ENCODE measurements at regions not wholly inside any gene's neighbourhood (a gene's known extent, or its start where the extent isn't known, plus 50 kb on each side); places are given as distances from the start of the nearest gene placed in this dataset.

DNA sequence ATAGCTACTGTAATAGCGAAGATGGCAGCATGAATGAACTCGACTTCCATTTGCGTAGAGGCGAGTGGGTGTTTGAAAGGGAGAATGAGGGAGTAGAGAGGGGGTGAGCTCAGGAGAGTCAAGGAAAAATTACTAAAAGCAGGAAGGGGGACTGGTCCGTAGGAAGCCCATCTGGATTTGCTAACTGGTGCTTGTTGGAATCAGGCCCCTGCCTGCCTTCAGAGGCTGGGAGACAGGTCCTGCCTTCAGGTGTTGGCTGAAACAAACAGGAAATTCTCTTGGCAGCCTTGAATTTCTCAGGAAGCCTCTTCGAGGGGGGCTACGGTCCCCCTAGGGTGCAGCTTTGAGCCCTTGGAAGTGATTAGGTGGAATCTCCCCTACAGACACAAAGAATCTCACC, 121.7 kb downstream of the OLFM1 start:
- Mint-ChIP-seq H3K27me3 (peaks cover 11 to 14% of the 10 kb centered on the region in 2 donors), H3K36me3 (no peaks in the 10 kb centered on the region), H3K27ac (no peak overlapping the region), H3K4me3 (no peak overlapping the region), H3K9me3 (peaks cover 6 to 9% of the 10 kb centered on the region in 2 donors), H3K4me1 (no peaks in the 10 kb centered on the region)
- no peak for ATAC-seq (replicated peaks)
- DNase-seq: no peak

DNA sequence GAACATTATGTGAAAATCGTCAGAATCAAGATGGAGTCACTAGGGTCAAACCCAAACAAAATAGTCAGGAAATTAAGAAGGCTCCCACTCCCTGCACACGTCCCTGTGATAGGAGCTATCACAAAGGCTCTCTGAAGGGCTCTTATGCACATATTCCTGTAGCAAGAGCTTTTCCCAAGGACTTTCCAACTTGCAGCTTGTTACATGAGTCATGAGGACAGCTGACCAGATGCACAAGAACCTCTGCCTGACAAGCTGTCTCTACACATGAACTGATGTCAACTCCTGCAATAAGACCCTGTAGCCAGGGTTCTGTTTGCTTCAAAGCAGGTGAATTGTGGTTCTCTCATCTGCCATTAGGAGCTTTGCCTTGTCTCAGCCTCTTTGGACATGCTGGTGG, 122.4 kb downstream of the OLFM1 start:
- no peak for ATAC-seq (replicated peaks)
- Mint-ChIP-seq H3K27me3 (peaks cover 13 to 14% of the 10 kb centered on the region in 2 donors), H3K36me3 (no peaks in the 10 kb centered on the region), H3K9me3 (peaks cover 6 to 9% of the 10 kb centered on the region in 2 donors), H3K4me1 (no peaks in the 10 kb centered on the region), H3K4me3 (no peak overlapping the region), H3K27ac (no peak overlapping the region)
- DNase-seq: no peak

DNA sequence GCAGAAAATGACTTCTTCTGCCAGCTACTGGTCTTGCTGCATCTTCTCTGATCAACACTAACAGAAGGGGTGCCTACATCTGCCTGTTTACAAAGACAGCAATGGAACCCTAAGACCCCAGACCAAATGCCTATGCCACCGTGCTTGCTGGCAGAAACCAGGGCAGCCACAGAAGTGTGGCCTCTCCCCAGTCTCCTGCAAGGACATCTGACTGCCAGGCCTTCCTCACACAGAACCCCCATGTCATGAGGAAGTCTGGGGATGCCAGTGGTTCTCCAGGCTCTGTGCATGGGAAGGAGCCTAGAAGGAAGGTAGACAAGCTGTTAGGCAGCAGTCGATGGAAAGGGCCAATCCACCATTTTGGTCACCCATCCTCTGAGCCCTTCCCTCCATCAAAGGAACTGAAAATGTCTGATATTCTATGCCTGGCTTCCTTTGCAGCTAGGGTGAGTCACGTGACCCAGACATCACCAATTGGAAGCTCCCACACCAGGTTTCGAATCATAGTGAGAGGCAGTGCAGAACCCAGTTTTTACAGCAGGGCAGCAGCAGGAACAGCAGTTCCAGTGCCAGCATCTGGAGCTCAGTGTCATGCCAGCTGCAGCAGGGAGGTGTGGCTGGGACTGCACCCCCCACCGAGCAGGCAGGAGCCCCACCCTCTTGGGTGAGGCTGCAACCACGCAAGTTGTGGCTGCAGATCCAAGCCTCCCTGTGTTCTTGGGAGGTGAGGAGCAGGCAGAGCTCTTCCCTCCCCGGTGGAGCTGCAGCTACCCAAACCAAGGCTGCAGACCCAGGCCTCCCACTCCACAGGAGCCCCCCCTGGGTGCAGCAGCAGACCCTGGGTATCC, 123.4 kb downstream of the OLFM1 start:
- ATAC-seq (replicated peaks) (no peak), DNase-seq (no peak)
- peaks cover 19 to 21% of the 10 kb centered on the region in 2 donors for H3K27me3 Mint-ChIP-seq

DNA sequence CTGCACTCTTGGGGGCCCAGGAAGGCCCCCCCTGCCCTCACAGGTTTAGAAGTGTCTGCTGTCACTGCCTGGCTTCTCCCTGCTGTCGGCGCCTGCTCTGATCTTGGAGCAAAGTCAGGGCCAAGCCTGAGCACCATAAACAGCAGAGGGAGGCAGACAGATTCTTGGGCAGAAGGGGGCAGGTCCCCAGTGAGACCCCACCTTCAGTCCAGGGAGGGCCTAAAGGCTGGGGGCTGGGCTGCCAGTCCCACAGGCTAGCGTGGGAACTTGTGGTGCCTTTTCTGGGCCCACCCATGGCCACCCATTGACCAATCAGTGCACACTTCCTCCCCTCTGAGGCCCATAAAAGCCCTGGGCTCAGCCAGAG, 124.0 kb downstream of the OLFM1 start:
- H3K27ac Mint-ChIP-seq: no peak overlapping the region
- H3K4me3 Mint-ChIP-seq: no peak overlapping the region
- no peaks in the 10 kb centered on the region for H3K4me1 Mint-ChIP-seq
- no peak for DNase-seq
- H3K27me3 Mint-ChIP-seq: peaks cover 19 to 26% of the 10 kb centered on the region in 2 donors
- no peaks in the 10 kb centered on the region for H3K36me3 Mint-ChIP-seq
- H3K9me3 Mint-ChIP-seq: peaks cover 6 to 9% of the 10 kb centered on the region in 2 donors
- no peak for ATAC-seq (replicated peaks)

More for the DNA sequence above, 123.4 kb downstream of the OLFM1 start:
- Mint-ChIP-seq H3K9me3 (peaks cover 6 to 9% of the 10 kb centered on the region in 2 donors), H3K27ac (no peak overlapping the region), H3K4me3 (no peak overlapping the region), H3K36me3 (no peaks in the 10 kb centered on the region), H3K4me1 (no peaks in the 10 kb centered on the region)

DNA sequence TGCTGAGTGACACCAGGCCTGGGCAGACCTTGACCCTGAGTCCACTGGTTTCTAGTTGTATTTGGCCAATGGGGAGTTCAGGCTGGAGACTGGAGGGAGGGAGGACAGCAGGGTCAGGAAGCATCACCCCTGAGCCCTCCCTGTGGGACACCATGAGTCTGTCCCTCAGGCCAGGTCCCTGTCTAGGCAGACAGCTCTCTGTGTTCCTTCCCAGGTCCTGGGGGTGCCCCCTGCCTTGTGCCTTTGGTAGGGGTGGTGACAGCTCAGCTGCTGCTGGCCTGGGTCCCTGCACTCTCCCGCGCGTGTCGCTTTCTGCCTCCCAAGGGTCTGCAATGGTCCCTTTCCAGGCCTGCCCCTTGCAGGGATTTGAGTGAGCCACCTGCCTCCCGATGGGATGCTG, 125.5 kb downstream of the OLFM1 start:
- H3K9me3 Mint-ChIP-seq: peaks cover 6 to 9% of the 10 kb centered on the region in 2 donors
- no peak overlapping the region for H3K4me3 Mint-ChIP-seq
- H3K4me1 Mint-ChIP-seq: no peaks in the 10 kb centered on the region
- no peaks in the 10 kb centered on the region for H3K36me3 Mint-ChIP-seq
- no peak overlapping the region for H3K27ac Mint-ChIP-seq
- H3K27me3 Mint-ChIP-seq: peaks cover 26 to 35% of the 10 kb centered on the region in 2 donors
- DNase-seq (no peak), ATAC-seq (replicated peaks) (no peak)

DNA sequence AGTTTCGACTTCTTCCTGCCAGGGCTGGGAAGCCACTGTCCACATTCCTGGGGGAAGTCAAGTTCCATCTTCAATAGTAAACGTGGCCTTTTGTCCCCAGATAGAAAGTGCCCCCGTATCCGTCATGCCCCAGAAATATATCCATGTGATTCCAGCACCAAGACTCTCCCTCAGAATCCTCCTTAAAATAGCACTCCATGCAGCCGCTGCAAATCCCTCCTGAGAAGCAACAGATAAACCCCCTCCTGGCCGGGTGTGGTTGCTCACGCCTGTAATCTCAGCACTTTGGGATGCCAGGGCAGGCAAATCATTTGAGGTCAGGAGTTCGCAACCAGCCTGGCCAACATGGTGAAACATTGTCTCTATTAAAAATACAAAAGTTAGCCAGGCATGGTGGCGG, 126.1 kb downstream of the OLFM1 start:
- DNase-seq (no peak), ATAC-seq (replicated peaks) (no peak)
- Mint-ChIP-seq H3K36me3 (no peaks in the 10 kb centered on the region), H3K27ac (no peak overlapping the region), H3K27me3 (peaks cover 27 to 39% of the 10 kb centered on the region in 2 donors), H3K4me3 (no peak overlapping the region), H3K9me3 (peaks cover 6 to 9% of the 10 kb centered on the region in 2 donors), H3K4me1 (no peaks in the 10 kb centered on the region)

DNA sequence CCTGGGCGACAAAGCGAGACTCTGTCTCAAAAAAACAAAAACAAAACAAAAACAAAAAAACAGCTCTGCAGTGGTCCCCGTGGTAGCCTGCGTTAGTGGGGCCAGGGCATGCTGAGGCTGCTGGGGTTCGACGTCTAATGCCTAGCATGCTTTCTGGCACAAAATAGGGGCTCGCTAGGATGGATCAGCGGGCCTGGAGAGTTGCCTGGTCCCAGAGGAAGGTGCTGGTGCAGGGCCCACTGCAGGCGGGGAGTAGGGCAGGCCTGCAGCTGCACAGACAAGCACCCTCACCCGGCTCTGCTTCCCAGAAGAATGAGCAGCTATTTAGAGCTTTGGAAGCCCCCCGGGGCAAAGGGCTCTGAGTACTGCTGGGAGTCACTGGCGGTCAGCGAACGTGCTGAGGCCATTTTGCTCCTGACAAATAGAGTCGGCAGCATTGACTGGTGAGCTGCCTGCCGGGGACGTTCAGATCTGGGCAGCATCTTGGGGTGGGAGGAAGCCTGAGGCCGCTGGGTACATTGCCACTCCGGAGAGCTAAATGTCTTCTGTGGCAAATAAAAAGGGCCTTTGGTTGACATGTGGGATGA, 126.7 kb downstream of the OLFM1 start:
- no peaks in the 10 kb centered on the region for H3K4me1 Mint-ChIP-seq
- H3K4me3 Mint-ChIP-seq: no peak overlapping the region
- ATAC-seq (replicated peaks) (no peak), DNase-seq (no peak)
- H3K36me3 Mint-ChIP-seq: no peaks in the 10 kb centered on the region
- H3K27ac Mint-ChIP-seq: no peak overlapping the region
- peaks cover 6 to 9% of the 10 kb centered on the region in 2 donors for H3K9me3 Mint-ChIP-seq
- peaks cover 27 to 43% of the 10 kb centered on the region in 2 donors for H3K27me3 Mint-ChIP-seq

DNA sequence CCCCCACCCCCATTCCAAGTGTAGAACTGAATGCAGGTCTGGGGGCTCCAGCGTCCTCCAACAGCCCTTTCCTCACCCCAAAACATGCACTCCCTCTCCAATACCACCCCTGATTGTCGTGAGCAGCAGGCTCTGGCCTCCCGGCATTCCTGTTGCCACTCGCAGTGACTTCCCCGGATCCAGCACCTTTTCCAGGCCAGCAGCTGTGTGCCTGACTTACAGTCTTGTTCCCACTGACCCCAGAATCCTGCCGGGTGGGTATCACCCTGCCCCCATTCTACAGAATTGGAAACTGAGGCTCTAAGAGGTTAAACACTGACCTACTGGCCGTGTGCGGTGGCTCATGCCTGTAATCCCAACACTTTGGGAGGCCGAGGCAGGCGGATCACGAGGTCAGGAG, 127.2 kb downstream of the OLFM1 start:
- peaks cover 6 to 9% of the 10 kb centered on the region in 2 donors for H3K9me3 Mint-ChIP-seq
- no peaks in the 10 kb centered on the region for H3K4me1 Mint-ChIP-seq
- H3K27me3 Mint-ChIP-seq: peaks cover 27 to 49% of the 10 kb centered on the region in 2 donors
- no peak for DNase-seq
- no peaks in the 10 kb centered on the region for H3K36me3 Mint-ChIP-seq
- H3K27ac Mint-ChIP-seq: no peak overlapping the region
- no peak overlapping the region for H3K4me3 Mint-ChIP-seq
- no peak for ATAC-seq (replicated peaks)

DNA sequence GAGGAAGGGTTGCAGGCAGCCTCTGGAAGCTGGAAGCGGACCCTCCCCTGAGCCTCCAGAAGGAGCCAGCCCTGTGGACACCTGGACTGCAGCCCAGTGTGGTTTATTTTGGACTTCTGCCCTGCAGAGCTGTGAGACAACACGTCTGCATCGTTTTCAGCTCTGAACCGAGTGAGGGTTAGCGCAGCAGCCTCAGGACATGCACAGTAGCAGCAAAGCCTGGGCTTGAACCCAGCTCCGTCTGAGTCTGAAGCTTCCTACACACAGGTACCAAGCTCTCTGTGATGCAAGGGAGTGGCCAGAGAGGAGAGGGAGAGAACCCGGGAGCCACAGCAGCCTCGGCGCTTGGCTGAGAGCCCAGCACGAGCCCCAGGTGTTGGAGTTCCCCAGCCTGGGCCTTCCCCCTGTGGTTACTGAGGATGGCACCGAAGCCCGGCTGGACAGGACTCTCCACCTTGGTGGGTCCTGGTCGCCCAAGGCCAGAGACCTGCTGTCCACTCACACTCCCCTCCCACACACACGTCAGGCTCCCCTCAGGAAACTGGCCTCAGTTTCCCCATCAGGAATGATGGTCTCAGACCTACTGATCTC, 128.2 kb downstream of the OLFM1 start:
- ATAC-seq (replicated peaks) (no peak), DNase-seq (no peak)
- no peak overlapping the region for H3K27ac Mint-ChIP-seq
- no peaks in the 10 kb centered on the region for H3K36me3 Mint-ChIP-seq
- H3K4me1 Mint-ChIP-seq: no peaks in the 10 kb centered on the region
- peaks cover 27 to 56% of the 10 kb centered on the region in 2 donors for H3K27me3 Mint-ChIP-seq
- peaks cover 5 to 9% of the 10 kb centered on the region in 2 donors for H3K9me3 Mint-ChIP-seq
- H3K4me3 Mint-ChIP-seq: no peak overlapping the region

DNA sequence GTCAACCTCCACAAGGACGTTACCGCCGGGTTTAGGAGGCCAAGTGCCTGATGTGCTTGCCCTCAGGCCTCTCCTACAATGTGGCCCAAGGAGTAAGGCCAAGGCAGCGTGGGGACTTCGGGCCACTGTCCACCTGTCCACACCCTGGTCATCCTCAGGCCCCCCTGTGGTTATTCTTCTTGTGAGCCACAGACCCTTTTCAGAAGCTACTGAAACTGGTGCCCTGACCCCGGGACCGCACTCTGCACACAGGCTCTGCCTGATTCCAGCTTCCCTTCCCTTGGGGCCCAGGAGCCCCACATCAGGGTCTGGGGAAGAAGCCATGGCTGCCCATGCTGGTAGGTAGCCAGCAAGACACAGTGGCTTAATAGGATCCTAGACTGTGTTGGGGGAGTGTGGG, 128.8 kb downstream of the OLFM1 start:
- Mint-ChIP-seq H3K4me3 (no peak overlapping the region), H3K36me3 (no peaks in the 10 kb centered on the region), H3K27ac (no peak overlapping the region), H3K27me3 (peaks cover 33 to 61% of the 10 kb centered on the region in 2 donors), H3K4me1 (no peaks in the 10 kb centered on the region), H3K9me3 (peaks cover 5 to 9% of the 10 kb centered on the region in 2 donors)
- ATAC-seq (replicated peaks): no peak
- no peak for DNase-seq

DNA sequence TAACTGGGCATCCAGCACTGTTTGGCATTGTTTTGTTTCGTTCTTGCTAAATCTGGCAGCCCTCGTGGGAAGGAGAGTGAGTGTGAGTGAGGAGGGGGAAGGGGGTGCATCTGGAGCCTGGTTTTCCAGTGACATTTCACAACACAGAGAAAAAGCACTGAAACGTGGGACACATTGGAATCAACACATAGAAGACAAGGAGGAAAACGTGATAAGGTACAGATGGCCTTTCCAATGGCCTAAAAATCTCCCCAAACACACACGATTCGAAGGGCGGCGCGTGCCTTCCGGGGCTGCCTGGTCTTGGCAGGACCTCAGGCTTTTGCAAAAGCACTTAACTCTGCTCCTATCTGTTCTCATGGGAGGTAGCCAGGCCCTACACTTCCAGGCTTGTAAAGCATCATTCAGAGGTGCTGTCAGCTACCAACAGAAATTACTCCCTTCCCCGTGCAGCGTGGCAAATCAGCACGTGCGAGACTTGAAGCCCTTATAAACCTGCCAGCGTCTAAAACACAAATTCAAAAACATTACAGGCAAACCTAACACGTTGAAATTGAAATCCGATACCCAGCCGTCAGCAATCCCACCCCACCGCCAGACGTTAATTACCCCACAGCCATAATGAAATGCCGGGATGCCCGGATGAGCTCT, 129.4 kb downstream of the OLFM1 start:
- H3K4me3 Mint-ChIP-seq: no peak overlapping the region
- no peak for ATAC-seq (replicated peaks)
- no peak overlapping the region for H3K27ac Mint-ChIP-seq
- no peaks in the 10 kb centered on the region for H3K4me1 Mint-ChIP-seq
- DNase-seq: no peak
- no peaks in the 10 kb centered on the region for H3K36me3 Mint-ChIP-seq
- peaks cover 5% of the 10 kb centered on the region in 2 donors for H3K9me3 Mint-ChIP-seq
- peaks cover 33 to 62% of the 10 kb centered on the region in 2 donors for H3K27me3 Mint-ChIP-seq

DNA sequence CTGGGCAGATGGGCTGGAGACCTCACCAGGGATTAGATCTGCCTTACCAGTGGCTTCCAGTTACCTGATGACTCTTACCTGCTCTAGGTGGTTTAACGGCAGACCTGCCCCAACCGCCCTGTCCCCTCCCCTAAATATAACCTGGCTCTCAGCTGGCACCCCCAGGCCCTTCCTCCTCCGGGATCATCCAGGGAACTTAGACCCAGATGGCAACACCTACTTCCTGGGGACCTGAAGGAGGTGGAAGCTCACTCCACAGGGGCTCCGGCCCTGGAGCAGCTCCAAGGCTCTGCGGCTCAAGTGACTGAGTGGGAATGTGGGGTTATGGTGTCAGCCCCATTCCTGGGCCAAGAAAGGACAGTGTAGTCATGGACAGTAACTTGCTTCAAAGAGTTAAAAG, 130.4 kb downstream of the OLFM1 start:
- no peaks in the 10 kb centered on the region for H3K9me3 Mint-ChIP-seq
- H3K4me1 Mint-ChIP-seq: no peaks in the 10 kb centered on the region
- peaks cover 33 to 62% of the 10 kb centered on the region in 2 donors for H3K27me3 Mint-ChIP-seq
- no peak overlapping the region for H3K4me3 Mint-ChIP-seq
- no peak for DNase-seq
- H3K27ac Mint-ChIP-seq: no peak overlapping the region
- ATAC-seq (replicated peaks): no peak
- no peaks in the 10 kb centered on the region for H3K36me3 Mint-ChIP-seq

DNA sequence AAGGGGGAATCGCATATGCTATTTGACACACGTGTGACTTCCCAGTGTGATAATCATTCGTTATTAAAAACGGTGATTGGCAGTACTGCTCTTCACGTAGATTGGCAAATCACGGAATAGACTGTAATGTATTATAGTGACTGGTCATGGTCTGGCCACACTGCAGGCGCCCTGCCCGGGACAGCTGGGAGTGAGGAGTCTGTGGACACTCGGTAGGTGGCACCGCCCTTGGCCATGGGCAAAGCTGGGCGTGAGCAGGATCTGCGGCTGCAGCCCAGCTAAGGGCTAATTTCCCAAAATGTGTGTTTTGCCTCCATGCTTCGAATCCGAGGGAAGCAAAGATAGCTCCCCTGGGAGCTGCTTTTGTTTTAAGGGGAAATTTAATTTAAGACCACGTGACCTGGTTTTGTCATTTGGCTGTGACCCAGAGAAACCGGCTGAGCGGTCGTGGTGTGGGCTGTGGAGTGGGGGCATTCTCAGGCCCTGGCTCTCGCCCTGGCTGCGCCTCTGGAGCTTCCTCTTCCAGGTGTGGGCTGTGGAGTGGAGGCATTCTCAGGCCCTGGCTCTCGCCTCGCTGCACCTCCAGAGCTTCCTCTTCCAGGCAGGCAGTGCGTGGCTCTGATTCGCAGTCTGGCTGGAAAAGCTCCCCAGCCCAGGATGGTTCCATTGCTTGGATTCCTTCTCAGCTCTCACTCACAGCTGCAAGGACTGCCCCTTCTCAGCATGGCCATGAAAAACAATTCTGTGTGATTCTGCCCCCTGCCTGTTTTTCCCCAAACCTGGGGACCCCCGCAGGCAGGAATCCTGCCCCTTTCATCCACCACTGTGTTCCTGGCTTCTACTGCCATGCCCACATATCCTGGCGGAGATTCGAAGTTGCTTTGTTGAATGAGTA, 131.1 kb downstream of the OLFM1 start:
- no peaks in the 10 kb centered on the region for H3K9me3 Mint-ChIP-seq
- no peak overlapping the region for H3K27ac Mint-ChIP-seq
- peaks cover 28 to 57% of the 10 kb centered on the region in 2 donors for H3K27me3 Mint-ChIP-seq
- no peaks in the 10 kb centered on the region for H3K36me3 Mint-ChIP-seq
- H3K4me3 Mint-ChIP-seq: no peak overlapping the region
- ATAC-seq (replicated peaks) (no peak), DNase-seq (no peak)
- H3K4me1 Mint-ChIP-seq: no peaks in the 10 kb centered on the region
